GM18867 (cell line): ENCODE measurements at regions not wholly inside any gene's neighbourhood (a gene's known extent, or its start where the extent isn't known, plus 50 kb on each side); places are given as distances from the start of the nearest gene placed in this dataset.
"Not testable (repeated sequence)": the region's sequence is repeated elsewhere in the genome, so short reads cannot be mapped to it uniquely, and the experiment has no call there.

Source experiments
- ATAC-seq: cut with Tn5 transposase; IDR thresholded peaks from one replicate; pipeline ENCODE4 v1.9.1; 2021; ENCODE audit warnings: mild to moderate bottlenecking, moderate library complexity; ENCODE audit not compliant: unreplicated experiment

GRCh38 chr13:99743094-99743493 is 228.5 kb downstream of the ZIC5 start:
- ATAC-seq = no peak

GRCh38 chr13:99741960-99742359 is 229.6 kb downstream of the ZIC5 start:
- ATAC-seq = no peak

DNA sequence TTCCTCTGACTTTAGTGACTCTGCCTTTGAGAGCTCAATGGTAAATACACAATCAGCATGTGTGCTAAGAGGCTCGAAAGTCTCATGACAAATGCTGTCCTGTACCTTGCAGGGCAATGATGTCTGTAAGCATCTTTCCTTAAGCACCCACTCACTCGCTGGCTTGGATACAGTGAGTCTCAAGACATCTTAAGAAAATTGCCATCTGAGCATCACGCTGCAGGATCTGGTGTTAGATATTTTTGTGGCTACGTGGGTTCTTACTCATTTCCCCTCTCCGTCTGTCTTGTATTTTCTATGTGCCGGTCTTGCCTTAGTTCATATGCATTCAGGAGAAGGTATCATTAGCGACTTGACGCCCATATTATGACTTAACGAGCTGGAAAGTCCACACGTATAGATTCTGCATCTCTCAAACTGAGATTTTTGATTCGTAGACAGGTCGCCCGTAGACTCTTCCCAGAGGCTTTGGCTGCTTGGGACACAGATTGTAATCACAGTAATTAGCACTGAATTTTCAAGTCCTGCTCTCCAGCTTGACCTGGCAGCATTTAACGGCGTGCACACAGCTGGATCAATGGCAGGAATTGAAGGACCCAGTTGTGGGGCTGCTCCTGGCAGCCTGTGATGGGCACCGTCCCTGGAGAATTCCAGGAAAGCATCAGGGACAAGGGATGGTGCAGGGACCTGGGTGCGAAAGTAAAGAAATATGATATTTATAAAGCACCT is 231.2 kb downstream of the ZIC5 start:
- no peak for ATAC-seq

- ATAC-seq = no peak
Observed at GRCh38 chr13:99738626-99739025, 232.9 kb downstream of the ZIC5 start.

GRCh38 chr13:99737481-99738245 is 233.9 kb downstream of the ZIC5 start:
- ATAC-seq = no peak

DNA sequence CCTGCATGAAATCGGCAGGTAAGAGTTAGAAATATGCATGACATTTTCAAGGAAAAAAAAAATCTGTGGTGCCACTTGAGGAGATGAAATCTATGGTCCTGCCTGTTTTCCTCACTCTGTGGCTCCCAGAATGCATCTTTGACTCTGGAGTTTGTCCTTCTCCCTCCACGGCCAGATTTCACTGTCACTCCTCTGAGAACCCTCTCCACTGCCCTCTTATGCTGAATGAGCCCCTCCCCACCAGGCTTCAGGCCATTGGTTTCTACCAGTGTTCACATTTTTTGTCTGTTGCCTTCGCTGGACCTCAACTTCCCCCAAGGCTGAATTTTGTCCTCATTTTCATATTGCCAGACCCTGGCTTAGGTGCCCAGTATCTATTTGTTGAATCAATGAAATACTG is 235.0 kb downstream of the ZIC5 start:
- ATAC-seq = no peak

GRCh38 chr13:99734013-99734693 is 232.9 kb downstream of the TM9SF2 start:
- ATAC-seq = no peak

GRCh38 chr13:99733346-99733745 is 232.1 kb downstream of the TM9SF2 start:
- ATAC-seq = no peak

DNA sequence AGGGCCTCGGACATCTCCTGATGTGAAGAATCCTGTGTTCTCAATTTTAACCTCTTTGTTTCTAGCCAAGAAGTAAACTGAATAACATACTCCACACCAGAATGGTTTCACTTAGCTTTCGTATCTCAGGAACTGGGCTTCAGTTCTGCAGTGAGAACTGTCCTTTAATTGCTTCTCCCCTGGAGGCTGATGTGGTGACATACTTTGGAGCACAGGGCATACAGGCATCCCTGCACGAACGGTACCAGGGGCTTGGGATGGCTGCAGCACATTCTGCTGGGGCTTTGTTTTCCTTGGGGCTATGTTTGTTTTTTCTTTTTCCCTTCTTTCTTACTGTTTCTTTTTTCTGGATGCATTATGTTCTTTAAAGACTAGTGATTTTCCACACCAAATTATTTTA is 230.5 kb downstream of the TM9SF2 start:
- no peak for ATAC-seq

DNA sequence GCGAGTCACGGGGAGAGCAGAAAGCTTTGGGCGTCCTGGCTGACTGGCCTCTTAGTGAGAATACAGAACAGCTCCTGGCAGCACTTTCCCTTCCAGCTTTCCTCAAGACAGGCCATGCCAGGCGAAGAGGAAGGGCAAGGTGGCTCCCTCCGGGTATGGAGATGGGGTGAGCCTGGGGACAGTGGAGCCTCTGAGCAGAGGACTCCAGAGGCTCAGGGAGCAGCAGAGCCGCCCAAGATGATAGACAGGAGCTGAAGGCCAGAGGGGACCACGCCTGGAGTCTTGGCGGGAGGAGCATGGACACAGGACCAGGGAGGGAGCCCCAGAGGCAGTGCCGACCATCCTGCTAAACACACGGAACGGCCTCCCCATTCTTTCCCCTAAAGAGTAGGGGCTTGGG is 229.1 kb downstream of the TM9SF2 start:
- no peak for ATAC-seq

- ATAC-seq = no peak
Observed at GRCh38 chr13:99729745-99730144, 228.5 kb downstream of the TM9SF2 start.

- not testable (repeated sequence) for ATAC-seq
Observed at GRCh38 chr13:99727651-99728050, 226.4 kb downstream of the TM9SF2 start.

DNA sequence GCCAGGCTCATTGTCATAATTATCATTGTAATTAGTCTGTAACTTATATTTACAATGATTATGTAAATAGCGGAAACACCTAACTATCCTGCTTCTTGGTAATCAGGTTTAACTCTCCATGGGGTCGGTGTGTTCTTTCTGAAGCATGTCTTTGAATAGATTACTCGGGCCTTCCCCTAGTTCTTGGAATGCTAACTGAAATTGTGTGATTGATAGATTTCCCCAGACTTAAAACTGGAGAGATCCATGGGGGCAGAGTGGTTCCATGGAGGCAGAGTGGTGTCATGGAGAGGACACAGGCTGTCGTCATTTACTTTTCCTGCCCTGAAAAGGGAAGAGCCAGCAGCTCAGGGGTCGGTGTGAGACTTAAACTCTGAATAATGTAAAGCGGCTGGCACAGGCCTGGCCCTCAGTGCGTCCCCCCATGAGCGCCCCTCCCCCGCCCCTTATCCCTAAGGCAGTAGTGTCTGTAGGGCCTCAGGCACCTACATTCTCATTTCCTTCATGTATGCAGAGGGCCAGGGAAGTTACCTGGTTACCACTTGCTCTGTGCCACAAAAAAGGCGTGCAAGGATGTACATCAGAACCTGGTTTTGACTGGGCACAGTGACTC is 225.1 kb downstream of the TM9SF2 start:
- no peak for ATAC-seq

- no peak for ATAC-seq
Observed at GRCh38 chr13:99725644-99726043, 224.4 kb downstream of the TM9SF2 start.

GRCh38 chr13:99724633-99725517 is 223.6 kb downstream of the TM9SF2 start:
- ATAC-seq = no peak

GRCh38 chr13:99723878-99724277 is 222.6 kb downstream of the TM9SF2 start:
- no peak for ATAC-seq

DNA sequence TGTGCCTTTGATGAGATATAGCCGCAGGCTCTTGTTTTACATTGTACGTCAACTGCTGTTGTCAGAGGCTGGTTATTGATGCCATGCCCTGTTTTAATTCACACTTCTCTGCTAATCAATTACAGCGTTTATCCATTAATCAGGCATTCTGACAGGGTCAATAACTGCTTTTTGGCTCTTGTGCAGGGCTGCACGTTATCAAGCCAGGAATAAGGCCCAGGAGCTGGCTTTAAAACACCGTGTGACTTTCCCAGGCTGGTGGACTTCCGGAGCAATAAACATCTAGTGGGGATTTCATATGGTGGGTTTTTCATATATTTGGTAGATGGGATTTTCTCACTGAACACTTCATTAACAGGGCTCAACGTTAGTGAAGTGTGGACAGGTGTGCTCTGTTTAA is 221.7 kb downstream of the TM9SF2 start:
- ATAC-seq = no peak

DNA sequence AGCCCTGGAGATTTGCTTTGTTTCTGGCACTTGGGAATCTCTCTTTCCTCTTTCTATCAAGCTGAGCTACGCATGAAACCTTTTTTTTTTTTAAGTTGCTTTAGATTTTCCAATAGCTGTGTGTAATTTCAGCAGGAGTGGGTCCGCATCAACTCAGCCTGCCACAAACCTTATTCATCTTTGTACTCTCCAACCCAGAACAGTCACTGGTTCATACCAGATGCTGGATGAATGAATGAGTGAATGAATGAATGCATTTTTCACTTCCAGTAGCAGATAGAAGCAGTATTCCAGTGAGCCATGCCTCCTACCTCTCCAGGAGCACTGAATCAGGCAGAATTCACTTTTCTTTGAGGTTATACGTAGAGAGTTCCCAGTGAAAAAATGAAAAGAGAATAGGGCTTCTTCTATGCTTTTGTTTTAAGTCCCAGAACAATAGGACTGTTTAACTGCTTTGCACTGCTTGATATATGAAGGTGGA is 221.1 kb downstream of the TM9SF2 start:
- ATAC-seq = no peak

GRCh38 chr13:99721606-99722337 is 220.5 kb downstream of the TM9SF2 start:
- no peak for ATAC-seq
